PFSK-1 (cell line): ENCODE measurements at regions not wholly inside any gene's neighbourhood (a gene's known extent, or its start where the extent isn't known, plus 50 kb on each side); places are given as distances from the start of the nearest gene placed in this dataset.

ENCODE experiments used
- FOXP2 ChIP-seq: optimal IDR thresholded peaks from 2 replicates; pipeline ENCODE3; 2011; ENCODE audit warnings: borderline replicate concordance, control low read depth, inconsistent platforms; ENCODE audit not compliant: insufficient read depth; ENCODE audit errors: extremely low read length, extremely low read depth
- POLR2AphosphoS5 ChIP-seq: IDR thresholded peaks from 2 replicates; pipeline ENCODE4 v1.6.1; 2012; ENCODE audit warnings: low read depth, mild to moderate bottlenecking, control low read depth, low read length, moderate library complexity
- REST ChIP-seq, 2 experiments: IDR thresholded peaks; 2 replicates each; pipeline versions ENCODE4 v1.6.1 to v1.8.0; 2011 to 2012; ENCODE audit warnings: low read depth in 2 of 2, low read length in 2 of 2, control low read depth in 1 of 2, inconsistent platforms in 1 of 2, mild to moderate bottlenecking in 1 of 2, moderate library complexity in 1 of 2; ENCODE audit not compliant: insufficient read depth in 1 of 2
- TAF1 ChIP-seq: IDR thresholded peaks from 2 replicates; pipeline ENCODE4 v1.6.1; 2012; ENCODE audit warnings: low read length, control low read depth, borderline replicate concordance; ENCODE audit not compliant: insufficient read depth

- TF ChIP-seq POLR2AphosphoS5 (no peak), REST (IDR thresholded peaks at IDR 0.05; ENCODE audit: insufficient read depth in 1 of 2, low read depth in 2 of 2, low read length in 2 of 2) (no peak), TAF1 (no peak), FOXP2 (no peak)
Measured at GRCh38 chr18:60664736-60665135, 292.2 kb upstream of the MC4R start.
